ENCODE measurements at regions not wholly inside any gene's neighbourhood (a gene's known extent, or its start where the extent isn't known, plus 50 kb on each side); places are given as distances from the start of the nearest gene placed in this dataset.

DNA sequence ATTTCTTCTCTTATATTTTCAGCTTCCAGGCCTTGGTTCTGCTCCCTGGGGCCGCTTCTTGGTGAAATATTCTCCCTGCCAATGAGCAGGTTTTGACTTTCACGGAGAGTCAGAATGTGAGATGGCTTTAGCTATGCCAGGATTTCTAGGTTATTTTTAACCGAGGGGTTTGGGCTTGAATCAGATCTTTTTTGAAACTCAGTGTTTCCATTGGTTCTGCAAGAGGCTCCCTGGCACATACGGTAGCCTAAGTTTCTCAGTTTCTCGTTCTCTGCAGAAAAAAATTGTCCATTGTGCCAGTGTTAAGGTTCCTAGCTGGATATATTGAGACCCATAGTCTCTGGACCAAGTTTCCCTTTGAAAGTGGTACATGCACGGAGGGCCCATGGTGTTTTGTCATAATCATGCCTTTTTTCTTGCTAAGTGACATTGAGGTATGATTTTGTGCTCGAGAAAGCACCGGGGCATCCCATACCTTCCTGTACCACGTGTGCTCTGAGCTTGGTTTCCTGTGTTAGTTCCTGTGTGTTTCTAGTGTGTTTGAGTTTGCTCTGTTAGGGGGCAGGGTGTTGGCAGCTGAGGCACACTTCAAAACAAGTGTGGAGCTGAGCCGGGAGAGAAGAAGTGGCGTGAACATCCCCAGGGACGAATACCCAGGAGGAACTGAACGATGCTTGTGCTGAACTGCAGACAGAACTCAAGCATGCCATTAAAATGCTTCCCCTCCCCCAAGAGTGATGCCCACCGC is 127.2 kb downstream of the HS3ST3B1 start (continued):
- TF ChIP-seq, protein P1, sequence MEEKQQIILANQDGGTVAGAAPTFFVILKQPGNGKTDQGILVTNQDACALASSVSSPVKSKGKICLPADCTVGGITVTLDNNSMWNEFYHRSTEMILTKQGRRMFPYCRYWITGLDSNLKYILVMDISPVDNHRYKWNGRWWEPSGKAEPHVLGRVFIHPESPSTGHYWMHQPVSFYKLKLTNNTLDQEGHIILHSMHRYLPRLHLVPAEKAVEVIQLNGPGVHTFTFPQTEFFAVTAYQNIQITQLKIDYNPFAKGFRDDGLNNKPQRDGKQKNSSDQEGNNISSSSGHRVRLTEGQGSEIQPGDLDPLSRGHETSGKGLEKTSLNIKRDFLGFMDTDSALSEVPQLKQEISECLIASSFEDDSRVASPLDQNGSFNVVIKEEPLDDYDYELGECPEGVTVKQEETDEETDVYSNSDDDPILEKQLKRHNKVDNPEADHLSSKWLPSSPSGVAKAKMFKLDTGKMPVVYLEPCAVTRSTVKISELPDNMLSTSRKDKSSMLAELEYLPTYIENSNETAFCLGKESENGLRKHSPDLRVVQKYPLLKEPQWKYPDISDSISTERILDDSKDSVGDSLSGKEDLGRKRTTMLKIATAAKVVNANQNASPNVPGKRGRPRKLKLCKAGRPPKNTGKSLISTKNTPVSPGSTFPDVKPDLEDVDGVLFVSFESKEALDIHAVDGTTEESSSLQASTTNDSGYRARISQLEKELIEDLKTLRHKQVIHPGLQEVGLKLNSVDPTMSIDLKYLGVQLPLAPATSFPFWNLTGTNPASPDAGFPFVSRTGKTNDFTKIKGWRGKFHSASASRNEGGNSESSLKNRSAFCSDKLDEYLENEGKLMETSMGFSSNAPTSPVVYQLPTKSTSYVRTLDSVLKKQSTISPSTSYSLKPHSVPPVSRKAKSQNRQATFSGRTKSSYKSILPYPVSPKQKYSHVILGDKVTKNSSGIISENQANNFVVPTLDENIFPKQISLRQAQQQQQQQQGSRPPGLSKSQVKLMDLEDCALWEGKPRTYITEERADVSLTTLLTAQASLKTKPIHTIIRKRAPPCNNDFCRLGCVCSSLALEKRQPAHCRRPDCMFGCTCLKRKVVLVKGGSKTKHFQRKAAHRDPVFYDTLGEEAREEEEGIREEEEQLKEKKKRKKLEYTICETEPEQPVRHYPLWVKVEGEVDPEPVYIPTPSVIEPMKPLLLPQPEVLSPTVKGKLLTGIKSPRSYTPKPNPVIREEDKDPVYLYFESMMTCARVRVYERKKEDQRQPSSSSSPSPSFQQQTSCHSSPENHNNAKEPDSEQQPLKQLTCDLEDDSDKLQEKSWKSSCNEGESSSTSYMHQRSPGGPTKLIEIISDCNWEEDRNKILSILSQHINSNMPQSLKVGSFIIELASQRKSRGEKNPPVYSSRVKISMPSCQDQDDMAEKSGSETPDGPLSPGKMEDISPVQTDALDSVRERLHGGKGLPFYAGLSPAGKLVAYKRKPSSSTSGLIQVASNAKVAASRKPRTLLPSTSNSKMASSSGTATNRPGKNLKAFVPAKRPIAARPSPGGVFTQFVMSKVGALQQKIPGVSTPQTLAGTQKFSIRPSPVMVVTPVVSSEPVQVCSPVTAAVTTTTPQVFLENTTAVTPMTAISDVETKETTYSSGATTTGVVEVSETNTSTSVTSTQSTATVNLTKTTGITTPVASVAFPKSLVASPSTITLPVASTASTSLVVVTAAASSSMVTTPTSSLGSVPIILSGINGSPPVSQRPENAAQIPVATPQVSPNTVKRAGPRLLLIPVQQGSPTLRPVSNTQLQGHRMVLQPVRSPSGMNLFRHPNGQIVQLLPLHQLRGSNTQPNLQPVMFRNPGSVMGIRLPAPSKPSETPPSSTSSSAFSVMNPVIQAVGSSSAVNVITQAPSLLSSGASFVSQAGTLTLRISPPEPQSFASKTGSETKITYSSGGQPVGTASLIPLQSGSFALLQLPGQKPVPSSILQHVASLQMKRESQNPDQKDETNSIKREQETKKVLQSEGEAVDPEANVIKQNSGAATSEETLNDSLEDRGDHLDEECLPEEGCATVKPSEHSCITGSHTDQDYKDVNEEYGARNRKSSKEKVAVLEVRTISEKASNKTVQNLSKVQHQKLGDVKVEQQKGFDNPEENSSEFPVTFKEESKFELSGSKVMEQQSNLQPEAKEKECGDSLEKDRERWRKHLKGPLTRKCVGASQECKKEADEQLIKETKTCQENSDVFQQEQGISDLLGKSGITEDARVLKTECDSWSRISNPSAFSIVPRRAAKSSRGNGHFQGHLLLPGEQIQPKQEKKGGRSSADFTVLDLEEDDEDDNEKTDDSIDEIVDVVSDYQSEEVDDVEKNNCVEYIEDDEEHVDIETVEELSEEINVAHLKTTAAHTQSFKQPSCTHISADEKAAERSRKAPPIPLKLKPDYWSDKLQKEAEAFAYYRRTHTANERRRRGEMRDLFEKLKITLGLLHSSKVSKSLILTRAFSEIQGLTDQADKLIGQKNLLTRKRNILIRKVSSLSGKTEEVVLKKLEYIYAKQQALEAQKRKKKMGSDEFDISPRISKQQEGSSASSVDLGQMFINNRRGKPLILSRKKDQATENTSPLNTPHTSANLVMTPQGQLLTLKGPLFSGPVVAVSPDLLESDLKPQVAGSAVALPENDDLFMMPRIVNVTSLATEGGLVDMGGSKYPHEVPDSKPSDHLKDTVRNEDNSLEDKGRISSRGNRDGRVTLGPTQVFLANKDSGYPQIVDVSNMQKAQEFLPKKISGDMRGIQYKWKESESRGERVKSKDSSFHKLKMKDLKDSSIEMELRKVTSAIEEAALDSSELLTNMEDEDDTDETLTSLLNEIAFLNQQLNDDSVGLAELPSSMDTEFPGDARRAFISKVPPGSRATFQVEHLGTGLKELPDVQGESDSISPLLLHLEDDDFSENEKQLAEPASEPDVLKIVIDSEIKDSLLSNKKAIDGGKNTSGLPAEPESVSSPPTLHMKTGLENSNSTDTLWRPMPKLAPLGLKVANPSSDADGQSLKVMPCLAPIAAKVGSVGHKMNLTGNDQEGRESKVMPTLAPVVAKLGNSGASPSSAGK (IDR thresholded peaks at IDR 0.05) = no peak
- TF ChIP-seq, protein P2, sequence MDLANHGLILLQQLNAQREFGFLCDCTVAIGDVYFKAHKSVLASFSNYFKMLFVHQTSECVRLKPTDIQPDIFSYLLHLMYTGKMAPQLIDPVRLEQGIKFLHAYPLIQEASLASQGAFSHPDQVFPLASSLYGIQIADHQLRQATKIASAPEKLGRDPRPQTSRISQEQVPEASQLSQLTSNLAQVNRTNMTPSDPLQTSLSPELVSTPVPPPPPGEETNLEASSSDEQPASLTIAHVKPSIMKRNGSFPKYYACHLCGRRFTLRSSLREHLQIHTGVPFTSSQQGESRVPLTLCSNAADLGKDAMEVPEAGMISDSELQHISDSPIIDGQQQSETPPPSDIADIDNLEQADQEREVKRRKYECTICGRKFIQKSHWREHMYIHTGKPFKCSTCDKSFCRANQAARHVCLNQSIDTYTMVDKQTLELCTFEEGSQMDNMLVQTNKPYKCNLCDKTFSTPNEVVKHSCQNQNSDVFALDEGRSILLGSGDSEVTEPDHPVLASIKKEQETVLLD (IDR thresholded peaks at IDR 0.05) = no peak
- TF ChIP-seq FIP1L1 (IDR thresholded peaks at IDR 0.05; ENCODE audit: low read depth, low read length, poor library complexity, severe bottlenecking) (no peak), ZNF134 (CRISPR knock-in tag; conservative IDR thresholded peaks at IDR 0.05) (no peak), NR2C2 (CRISPR knock-in tag; IDR thresholded peaks at IDR 0.05) (no peak), NR2C2 (tag; IDR thresholded peaks at IDR 0.05) (no peak)
- TF ChIP-seq, protein P3, sequence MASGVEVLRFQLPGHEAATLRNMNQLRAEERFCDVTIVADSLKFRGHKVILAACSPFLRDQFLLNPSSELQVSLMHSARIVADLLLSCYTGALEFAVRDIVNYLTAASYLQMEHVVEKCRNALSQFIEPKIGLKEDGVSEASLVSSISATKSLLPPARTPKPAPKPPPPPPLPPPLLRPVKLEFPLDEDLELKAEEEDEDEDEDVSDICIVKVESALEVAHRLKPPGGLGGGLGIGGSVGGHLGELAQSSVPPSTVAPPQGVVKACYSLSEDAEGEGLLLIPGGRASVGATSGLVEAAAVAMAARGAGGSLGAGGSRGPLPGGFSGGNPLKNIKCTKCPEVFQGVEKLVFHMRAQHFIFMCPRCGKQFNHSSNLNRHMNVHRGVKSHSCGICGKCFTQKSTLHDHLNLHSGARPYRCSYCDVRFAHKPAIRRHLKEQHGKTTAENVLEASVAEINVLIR (CRISPR knock-in tag; IDR thresholded peaks at IDR 0.05) = no peak
